ENCODE measurements at regions not wholly inside any gene's neighbourhood (a gene's known extent, or its start where the extent isn't known, plus 50 kb on each side); places are given as distances from the start of the nearest gene placed in this dataset.

DNA sequence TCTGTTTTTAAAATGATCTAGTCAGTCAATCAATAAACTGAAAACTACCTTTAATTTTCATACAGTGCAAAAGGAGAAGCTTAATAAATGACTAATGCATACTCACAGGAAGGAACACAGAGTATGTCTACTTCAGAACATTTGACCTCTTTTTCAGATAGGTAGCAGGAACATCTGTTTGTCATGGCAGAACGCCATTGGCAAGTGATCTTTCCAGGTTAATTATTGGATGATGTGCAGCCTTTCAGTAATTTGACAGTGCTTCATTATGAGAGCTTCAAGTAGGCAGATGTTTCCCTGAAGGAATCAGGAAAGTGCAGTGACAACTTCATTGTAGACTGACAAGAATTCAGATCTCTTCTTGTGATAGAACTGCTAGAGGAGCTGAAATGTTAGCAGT lies 325.0 kb downstream of the OTOL1 start:
- DNase-seq (ENCODE audit: low spot score): no peak
- Mint-ChIP-seq H3K9me3 (ENCODE audit: unreplicated experiment) (no peaks in the 10 kb centered on the region), H3K27me3 (ENCODE audit: unreplicated experiment) (peaks cover 1% of the 10 kb centered on the region), H3K27ac (ENCODE audit: unreplicated experiment) (no peak overlapping the region), H3K4me1 (ENCODE audit: unreplicated experiment) (no peaks in the 10 kb centered on the region), H3K4me3 (ENCODE audit: unreplicated experiment) (no peak overlapping the region), H3K36me3 (ENCODE audit: low read depth, unreplicated experiment) (no peaks in the 10 kb centered on the region)
- TF ChIP-seq, protein P1, sequence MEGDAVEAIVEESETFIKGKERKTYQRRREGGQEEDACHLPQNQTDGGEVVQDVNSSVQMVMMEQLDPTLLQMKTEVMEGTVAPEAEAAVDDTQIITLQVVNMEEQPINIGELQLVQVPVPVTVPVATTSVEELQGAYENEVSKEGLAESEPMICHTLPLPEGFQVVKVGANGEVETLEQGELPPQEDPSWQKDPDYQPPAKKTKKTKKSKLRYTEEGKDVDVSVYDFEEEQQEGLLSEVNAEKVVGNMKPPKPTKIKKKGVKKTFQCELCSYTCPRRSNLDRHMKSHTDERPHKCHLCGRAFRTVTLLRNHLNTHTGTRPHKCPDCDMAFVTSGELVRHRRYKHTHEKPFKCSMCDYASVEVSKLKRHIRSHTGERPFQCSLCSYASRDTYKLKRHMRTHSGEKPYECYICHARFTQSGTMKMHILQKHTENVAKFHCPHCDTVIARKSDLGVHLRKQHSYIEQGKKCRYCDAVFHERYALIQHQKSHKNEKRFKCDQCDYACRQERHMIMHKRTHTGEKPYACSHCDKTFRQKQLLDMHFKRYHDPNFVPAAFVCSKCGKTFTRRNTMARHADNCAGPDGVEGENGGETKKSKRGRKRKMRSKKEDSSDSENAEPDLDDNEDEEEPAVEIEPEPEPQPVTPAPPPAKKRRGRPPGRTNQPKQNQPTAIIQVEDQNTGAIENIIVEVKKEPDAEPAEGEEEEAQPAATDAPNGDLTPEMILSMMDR (IDR thresholded peaks at IDR 0.05; ENCODE audit: unreplicated experiment): no peak

- peaks cover 1% of the 10 kb centered on the region for H3K27me3 Mint-ChIP-seq (ENCODE audit: unreplicated experiment)
- no peaks in the 10 kb centered on the region for H3K9me3 Mint-ChIP-seq (ENCODE audit: unreplicated experiment)
- no peak overlapping the region for H3K27ac Mint-ChIP-seq (ENCODE audit: unreplicated experiment)
- H3K36me3 Mint-ChIP-seq (ENCODE audit: low read depth, unreplicated experiment): no peaks in the 10 kb centered on the region
- no peaks in the 10 kb centered on the region for H3K4me1 Mint-ChIP-seq (ENCODE audit: unreplicated experiment)
- TF ChIP-seq, protein P1 (IDR thresholded peaks at IDR 0.05; ENCODE audit: unreplicated experiment): no peak
- DNase-seq (ENCODE audit: low spot score): no peak
- no peak overlapping the region for H3K4me3 Mint-ChIP-seq (ENCODE audit: unreplicated experiment)
Observed at GRCh38 chr3:161822291-161822690, 325.7 kb downstream of the OTOL1 start.

DNA sequence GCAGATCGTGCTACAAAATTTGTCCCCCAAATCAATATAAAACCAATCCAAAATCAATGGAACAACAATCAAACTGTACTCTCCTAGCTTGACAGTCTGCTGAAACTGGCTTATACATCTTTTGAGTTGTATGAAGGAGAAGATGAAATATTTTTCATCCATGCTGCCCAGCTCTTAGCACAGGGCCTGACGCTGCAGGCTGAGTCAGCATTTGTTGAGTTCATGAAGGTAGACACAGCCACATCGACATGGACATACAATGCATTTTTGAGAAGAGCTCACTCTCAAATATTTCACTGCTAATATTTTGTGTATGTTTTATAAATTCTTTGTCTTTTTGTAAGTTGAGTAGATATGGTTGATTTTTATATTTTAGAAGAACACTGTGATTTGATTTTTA lies 327.3 kb downstream of the OTOL1 start:
- Mint-ChIP-seq H3K27ac (ENCODE audit: unreplicated experiment) (no peak overlapping the region), H3K9me3 (ENCODE audit: unreplicated experiment) (no peaks in the 10 kb centered on the region)
- TF ChIP-seq, protein P1 (IDR thresholded peaks at IDR 0.05; ENCODE audit: unreplicated experiment): no peak

DNA sequence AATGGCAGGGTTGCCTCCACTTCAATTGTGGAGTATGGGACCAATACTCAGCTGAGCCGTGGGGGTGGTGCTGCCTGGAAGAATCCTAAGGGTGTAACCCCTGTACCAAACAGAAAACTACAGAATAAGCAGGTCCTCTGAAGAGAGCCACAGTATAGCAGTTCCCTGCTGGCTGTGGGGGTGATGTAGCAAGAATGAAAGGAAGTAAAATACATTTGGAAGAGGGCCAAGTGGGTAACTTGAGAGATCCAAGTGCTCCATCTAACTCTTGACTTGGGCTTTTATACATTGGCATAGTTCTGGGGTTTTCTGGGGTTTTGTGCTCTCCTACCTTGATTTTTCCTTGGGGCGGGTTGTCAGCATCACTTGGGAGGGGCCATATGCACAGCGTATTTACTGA lies 341.4 kb downstream of the OTOL1 start:
- TF ChIP-seq, protein P1 (IDR thresholded peaks at IDR 0.05; ENCODE audit: unreplicated experiment): no peak
- Mint-ChIP-seq H3K4me3 (ENCODE audit: unreplicated experiment) (no peak overlapping the region), H3K27ac (ENCODE audit: unreplicated experiment) (no peak overlapping the region), H3K4me1 (ENCODE audit: unreplicated experiment) (no peaks in the 10 kb centered on the region), H3K27me3 (ENCODE audit: unreplicated experiment) (no peaks in the 10 kb centered on the region), H3K9me3 (ENCODE audit: unreplicated experiment) (no peaks in the 10 kb centered on the region), H3K36me3 (ENCODE audit: low read depth, unreplicated experiment) (no peaks in the 10 kb centered on the region)
- no peak for DNase-seq (ENCODE audit: low spot score)

More for the DNA sequence above, 327.3 kb downstream of the OTOL1 start:
- Mint-ChIP-seq H3K27me3 (ENCODE audit: unreplicated experiment) (peaks cover 1% of the 10 kb centered on the region), H3K4me1 (ENCODE audit: unreplicated experiment) (no peaks in the 10 kb centered on the region), H3K36me3 (ENCODE audit: low read depth, unreplicated experiment) (no peaks in the 10 kb centered on the region), H3K4me3 (ENCODE audit: unreplicated experiment) (no peak overlapping the region)
- DNase-seq (ENCODE audit: low spot score): no peak

- Mint-ChIP-seq H3K4me1 (ENCODE audit: unreplicated experiment) (peaks cover 3% of the 10 kb centered on the region), H3K27me3 (ENCODE audit: unreplicated experiment) (peaks cover 6% of the 10 kb centered on the region), H3K36me3 (ENCODE audit: low read depth, unreplicated experiment) (no peaks in the 10 kb centered on the region), H3K27ac (ENCODE audit: unreplicated experiment) (no peak overlapping the region), H3K4me3 (ENCODE audit: unreplicated experiment) (no peak overlapping the region), H3K9me3 (ENCODE audit: unreplicated experiment) (no peaks in the 10 kb centered on the region)
- TF ChIP-seq, protein P1 (IDR thresholded peaks at IDR 0.05; ENCODE audit: unreplicated experiment): no peak
- no peak for DNase-seq (ENCODE audit: low spot score)
Observed at GRCh38 chr3:161848376-161848775, 351.8 kb downstream of the OTOL1 start.
